C4-2B (cell line): ENCODE measurements at regions not wholly inside any gene's neighbourhood (a gene's known extent, or its start where the extent isn't known, plus 50 kb on each side); places are given as distances from the start of the nearest gene placed in this dataset.

Experiments
- H3K27ac ChIP-seq: fragments of 450-650 bp; 2 replicates; pipeline ENCODE4 v1.5.1; 2017
- ZFX ChIP-seq: fragments of 450-650 bp; IDR thresholded peaks from 2 replicates; pipeline ENCODE4 v1.6.1; 2017
- TF ChIP-seq, protein P1 (sequence below): fragments of 450-650 bp; conservative IDR thresholded peaks from 2 replicates; pipeline ENCODE4 v1.5.1; 2017; ENCODE audit warnings: mild to moderate bottlenecking

DNA sequence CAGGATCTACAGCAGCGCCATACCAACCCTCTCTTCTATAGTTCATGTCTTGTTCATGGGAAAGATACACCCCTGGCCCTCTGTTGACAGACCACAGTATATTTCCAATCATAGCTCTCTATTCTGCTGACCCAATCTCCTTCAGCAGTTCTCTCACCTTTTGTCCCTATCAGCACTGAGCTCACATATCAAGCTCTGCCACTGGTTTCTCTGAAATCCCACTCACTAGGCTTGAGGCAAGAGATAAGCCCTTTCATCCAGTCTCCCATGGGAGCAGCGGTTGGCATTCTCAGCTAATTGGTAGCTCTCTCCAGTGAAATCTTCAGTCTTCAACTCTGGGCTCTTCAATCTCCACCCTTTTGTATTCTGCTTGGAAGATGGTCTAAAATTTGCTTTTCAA, 313.4 kb downstream of the GJA1 start:
- H3K27ac ChIP-seq, result no peak overlapping the region
- no peak for TF ChIP-seq ZFX
- TF ChIP-seq, protein P1, sequence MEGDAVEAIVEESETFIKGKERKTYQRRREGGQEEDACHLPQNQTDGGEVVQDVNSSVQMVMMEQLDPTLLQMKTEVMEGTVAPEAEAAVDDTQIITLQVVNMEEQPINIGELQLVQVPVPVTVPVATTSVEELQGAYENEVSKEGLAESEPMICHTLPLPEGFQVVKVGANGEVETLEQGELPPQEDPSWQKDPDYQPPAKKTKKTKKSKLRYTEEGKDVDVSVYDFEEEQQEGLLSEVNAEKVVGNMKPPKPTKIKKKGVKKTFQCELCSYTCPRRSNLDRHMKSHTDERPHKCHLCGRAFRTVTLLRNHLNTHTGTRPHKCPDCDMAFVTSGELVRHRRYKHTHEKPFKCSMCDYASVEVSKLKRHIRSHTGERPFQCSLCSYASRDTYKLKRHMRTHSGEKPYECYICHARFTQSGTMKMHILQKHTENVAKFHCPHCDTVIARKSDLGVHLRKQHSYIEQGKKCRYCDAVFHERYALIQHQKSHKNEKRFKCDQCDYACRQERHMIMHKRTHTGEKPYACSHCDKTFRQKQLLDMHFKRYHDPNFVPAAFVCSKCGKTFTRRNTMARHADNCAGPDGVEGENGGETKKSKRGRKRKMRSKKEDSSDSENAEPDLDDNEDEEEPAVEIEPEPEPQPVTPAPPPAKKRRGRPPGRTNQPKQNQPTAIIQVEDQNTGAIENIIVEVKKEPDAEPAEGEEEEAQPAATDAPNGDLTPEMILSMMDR, result no peak

DNA sequence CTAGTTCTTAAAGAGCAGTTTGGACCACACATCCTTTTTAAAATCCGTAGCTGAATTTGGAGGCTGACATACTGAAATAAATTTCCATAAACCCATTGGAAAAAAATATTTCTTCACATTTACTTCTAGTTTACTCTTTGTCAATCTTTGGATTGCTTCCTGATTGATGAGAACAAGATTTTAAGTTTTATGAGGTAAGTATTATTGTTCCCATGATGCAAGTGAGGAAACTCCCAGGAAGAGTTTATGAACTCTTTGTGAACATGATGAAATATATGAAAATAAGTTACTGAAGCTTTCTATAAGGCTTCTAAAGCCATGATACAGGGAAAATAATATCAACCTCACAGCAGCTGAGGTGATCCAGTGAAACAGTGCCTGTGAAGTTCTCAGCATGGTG, 320.0 kb downstream of the GJA1 start:
- TF ChIP-seq, protein P1, result no peak
- no peak for TF ChIP-seq ZFX
- no peak overlapping the region for H3K27ac ChIP-seq

DNA sequence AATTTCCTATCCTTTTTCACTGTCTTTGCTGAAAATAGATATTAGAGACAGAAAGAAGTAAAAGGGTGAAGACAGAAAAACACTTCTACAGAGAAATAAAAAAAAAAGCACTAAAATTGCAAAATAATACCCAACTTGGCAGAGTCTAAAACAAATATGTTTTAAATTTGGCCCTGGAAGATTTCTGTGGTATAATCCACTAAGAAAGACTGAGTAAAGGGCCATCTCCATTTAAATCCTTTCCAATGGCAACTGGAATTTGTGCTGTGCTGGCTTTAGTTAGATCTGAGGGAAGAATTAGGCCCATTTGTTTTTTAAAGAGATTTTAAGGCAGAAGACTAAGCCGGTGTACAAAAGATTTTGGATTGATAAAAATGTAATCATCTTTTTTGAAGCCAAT, 321.2 kb downstream of the GJA1 start:
- no peak overlapping the region for H3K27ac ChIP-seq
- TF ChIP-seq, protein P1, result no peak
- TF ChIP-seq ZFX, result no peak

DNA sequence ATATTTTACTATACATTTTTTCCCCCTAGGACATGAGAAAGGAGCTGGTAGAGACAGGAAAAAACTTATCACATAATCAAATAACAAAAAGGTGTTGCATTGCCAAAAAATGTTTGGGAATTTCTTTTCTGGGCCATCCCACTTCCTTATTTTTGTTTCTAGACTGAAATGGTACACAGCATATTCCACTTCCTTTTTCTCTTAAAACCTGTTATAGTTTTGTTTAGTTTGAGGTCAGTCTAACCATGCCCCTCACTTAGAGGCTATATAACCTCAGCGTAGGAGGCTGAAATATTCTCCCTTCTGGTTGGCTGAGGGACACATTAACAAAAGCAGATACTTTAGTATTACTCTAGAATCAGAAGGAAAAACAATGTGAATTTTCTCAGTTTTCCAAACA, 323.9 kb downstream of the GJA1 start:
- TF ChIP-seq, protein P1, result no peak
- no peak for TF ChIP-seq ZFX
- H3K27ac ChIP-seq, result no peak overlapping the region

DNA sequence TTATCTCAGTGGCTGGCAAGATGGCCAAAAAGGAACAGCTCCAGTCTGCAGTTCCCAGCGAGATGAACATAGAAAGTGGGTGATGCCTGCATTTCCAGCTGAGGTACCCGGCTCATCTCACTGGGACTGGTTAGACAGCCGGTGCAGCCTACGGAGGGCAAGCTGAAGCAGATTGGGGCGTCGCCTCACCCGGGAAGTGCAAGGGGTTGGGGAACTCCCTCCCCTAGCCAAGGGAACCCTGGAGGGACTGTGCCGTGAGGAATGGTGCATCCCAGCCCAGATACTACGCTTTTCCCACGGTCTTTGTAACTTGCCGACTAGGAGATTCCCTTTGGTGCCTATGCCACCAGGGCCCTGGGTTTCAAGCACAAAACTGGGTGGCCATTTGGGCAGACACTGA, 324.7 kb downstream of the GJA1 start:
- no peak for TF ChIP-seq ZFX
- TF ChIP-seq, protein P1, result no peak
- H3K27ac ChIP-seq, result no peak overlapping the region

DNA sequence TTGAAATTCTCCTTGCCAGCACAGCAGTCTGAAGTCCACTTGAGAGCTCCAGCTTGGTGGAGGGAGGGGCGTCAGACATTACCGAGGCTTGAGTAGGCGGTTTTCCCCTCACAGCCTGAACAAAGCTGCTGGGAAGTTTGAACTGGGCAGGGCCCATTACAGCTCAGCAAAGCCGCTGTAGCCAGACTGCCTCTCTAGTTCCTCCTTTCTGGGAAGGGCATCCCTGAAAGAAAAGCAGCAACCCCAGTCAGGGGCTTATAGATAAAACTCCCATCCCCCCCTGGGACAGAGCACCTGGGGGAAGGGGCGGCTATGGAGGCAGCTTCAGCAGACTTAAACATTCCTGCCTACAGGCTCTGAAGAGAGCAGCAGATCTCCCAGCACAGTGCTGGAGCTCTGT, 325.3 kb downstream of the GJA1 start:
- no peak overlapping the region for H3K27ac ChIP-seq
- TF ChIP-seq, protein P1, result no peak
- no peak for TF ChIP-seq ZFX

DNA sequence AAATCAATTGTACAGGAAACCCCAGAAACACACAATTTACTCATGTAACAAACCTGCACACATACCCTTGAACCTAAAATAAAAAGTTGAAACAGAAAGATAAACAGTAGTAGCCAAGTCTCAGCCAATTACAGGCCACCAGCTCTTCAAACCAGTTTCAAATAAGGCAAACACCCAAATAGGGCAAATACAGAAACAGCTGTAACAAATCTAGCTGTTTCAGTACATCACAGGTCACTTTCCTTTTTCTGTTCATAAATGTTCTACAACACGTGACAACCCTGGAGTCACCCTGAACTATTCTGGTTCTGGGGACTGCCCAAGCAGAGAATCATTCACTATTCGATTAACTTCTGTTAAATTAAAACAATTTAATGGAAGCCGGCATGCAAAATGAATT, 329.0 kb downstream of the GJA1 start:
- H3K27ac ChIP-seq, result no peak overlapping the region
- no peak for TF ChIP-seq ZFX
- TF ChIP-seq, protein P1, result no peak
